Neural progenitor cell (in vitro differentiated cells): ENCODE measurements at regions not wholly inside any gene's neighbourhood (a gene's known extent, or its start where the extent isn't known, plus 50 kb on each side); places are given as distances from the start of the nearest gene placed in this dataset.

Experiments used
- EZH2phosphoT487 ChIP-seq: fragments of 200-600 bp; sonication (generic); IDR thresholded peaks from 2 replicates; pipeline ENCODE4 v1.6.1; 2017; ENCODE audit warnings: antibody characterized with exemption
- TF ChIP-seq, protein P1 (sequence below): fragments of 200-600 bp; sonication (generic); IDR thresholded peaks from 2 replicates; pipeline ENCODE4 v1.5.1; 2017; ENCODE audit warnings: antibody characterized with exemption, mild to moderate bottlenecking

DNA sequence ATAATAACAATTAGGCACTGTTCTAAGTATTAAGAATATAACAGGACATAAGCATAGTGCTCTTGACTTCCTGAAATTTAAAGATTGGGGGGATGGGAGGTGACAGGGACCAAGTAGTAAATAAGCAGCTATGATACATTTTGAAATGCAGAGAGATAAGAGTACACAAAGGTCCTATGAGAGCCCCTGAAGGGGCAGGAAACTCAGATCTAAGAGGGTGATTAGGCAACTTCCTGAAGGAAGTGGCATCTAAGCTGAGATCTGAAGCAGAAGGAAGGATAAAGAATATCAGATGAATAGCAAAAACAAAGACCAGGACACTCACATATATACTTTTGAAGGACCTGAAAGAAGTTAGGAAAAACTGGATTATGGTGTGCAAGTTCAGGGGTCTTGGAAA is 415.2 kb upstream of the FRG2C start:
- TF ChIP-seq EZH2phosphoT487, result no peak
- TF ChIP-seq, protein P1, sequence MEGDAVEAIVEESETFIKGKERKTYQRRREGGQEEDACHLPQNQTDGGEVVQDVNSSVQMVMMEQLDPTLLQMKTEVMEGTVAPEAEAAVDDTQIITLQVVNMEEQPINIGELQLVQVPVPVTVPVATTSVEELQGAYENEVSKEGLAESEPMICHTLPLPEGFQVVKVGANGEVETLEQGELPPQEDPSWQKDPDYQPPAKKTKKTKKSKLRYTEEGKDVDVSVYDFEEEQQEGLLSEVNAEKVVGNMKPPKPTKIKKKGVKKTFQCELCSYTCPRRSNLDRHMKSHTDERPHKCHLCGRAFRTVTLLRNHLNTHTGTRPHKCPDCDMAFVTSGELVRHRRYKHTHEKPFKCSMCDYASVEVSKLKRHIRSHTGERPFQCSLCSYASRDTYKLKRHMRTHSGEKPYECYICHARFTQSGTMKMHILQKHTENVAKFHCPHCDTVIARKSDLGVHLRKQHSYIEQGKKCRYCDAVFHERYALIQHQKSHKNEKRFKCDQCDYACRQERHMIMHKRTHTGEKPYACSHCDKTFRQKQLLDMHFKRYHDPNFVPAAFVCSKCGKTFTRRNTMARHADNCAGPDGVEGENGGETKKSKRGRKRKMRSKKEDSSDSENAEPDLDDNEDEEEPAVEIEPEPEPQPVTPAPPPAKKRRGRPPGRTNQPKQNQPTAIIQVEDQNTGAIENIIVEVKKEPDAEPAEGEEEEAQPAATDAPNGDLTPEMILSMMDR, result no peak
